ENCODE measurements at regions not wholly inside any gene's neighbourhood (a gene's known extent, or its start where the extent isn't known, plus 50 kb on each side); places are given as distances from the start of the nearest gene placed in this dataset.

- TF ChIP-seq CTCF (IDR thresholded peaks at IDR 0.05; ENCODE audit: low read depth, low read length, poor library complexity, severe bottlenecking) (no peak), EZH2phosphoT487 (IDR thresholded peaks at IDR 0.05; ENCODE audit: borderline replicate concordance, low read length) (no peak)
Observed at GRCh38 chr12:107921062-107921461, 146.6 kb downstream of the ASCL4 start.

Measured in DOHH2 (cell line).